ENCODE measurements at regions not wholly inside any gene's neighbourhood (a gene's known extent, or its start where the extent isn't known, plus 50 kb on each side); places are given as distances from the start of the nearest gene placed in this dataset.

- ChIA-PET POLR2A (ENCODE audit: unreplicated experiment) (no interaction called here), CTCF (interaction anchor here (1.1 kb wide), 1 partner anchor 256 kb away, joined by 3 read pairs; no protein-coding TSS in a partner anchor)
- Histone ChIP-seq H4K8ac (ENCODE audit: low read depth in 2 of 2, low read length in 2 of 2) (no peak overlapping the region), H3K56ac (ENCODE audit: extremely low read depth, insufficient read depth, low read length) (no peak overlapping the region), H2BK120ac (ENCODE audit: low read depth, low read length) (no peak overlapping the region), H4K5ac (ENCODE audit: low read depth, low read length) (no peak overlapping the region), H4K91ac (ENCODE audit: insufficient read depth, low read depth, low read length) (no peak overlapping the region), H3K14ac (replicated peaks; ENCODE audit: low read depth, low read length) (no peak overlapping the region), H3K27me3 (ENCODE audit: control insufficient read depth, insufficient read depth, low read length) (no peaks in the 10 kb centered on the region), H3K27ac (ENCODE audit: insufficient read depth, low read length) (no peak overlapping the region), H2BK20ac (ENCODE audit: low read depth, low read length) (no peak overlapping the region), H3K4me3 (ENCODE audit: insufficient read depth, low read depth, low read length) (no peak overlapping the region), H4K20me1 (ENCODE audit: insufficient read depth, low read length) (no peaks in the 10 kb centered on the region), H2AFZ (replicated peaks; ENCODE audit: low read length, poor library complexity) (no peak overlapping the region), H3K4me1 (ENCODE audit: control insufficient read depth, insufficient read depth, low read length) (no peaks in the 10 kb centered on the region), H3K4me2 (ENCODE audit: low read depth, low read length) (no peak overlapping the region), H2AK9ac (replicated peaks; ENCODE audit: low read depth, low read length, poor library complexity) (no peak overlapping the region), H3K9me3 (ENCODE audit: control insufficient read depth, insufficient read depth, low read length) (no peaks in the 10 kb centered on the region), H2BK5ac (ENCODE audit: low read depth, low read length, poor library complexity, severe bottlenecking) (no peak overlapping the region), H2AK5ac (ENCODE audit: low read depth, low read length) (no peak overlapping the region), H3K9me1 (ENCODE audit: insufficient read depth, low read length) (no peaks in the 10 kb centered on the region), H3K9ac (ENCODE audit: low read depth, low read length) (no peak overlapping the region), H3K79me1 (ENCODE audit: low read depth in 1 of 2, low read length in 2 of 2) (no peaks in the 10 kb centered on the region), H3K18ac (ENCODE audit: low read depth, low read length) (no peak overlapping the region), H3K23ac (ENCODE audit: low read depth, low read length) (no peak overlapping the region), H3K36me3 (ENCODE audit: control insufficient read depth, insufficient read depth, low read length) (no peaks in the 10 kb centered on the region), H3K4ac (ENCODE audit: low read depth, low read length) (no peak overlapping the region), H2BK15ac (ENCODE audit: low read depth, low read length) (no peak overlapping the region)
- peak; percentile 63; the same call in 1 of the 2 replicates for ATAC-seq (ENCODE audit: low read depth)
- intact Hi-C loops (cut with micrococcal nuclease), result loop anchor here (2.0 to 5.0 kb wide), 3 partner anchors 161 to 579 kb away; no protein-coding TSS in a partner anchor
- TF ChIP-seq MAZ (IDR thresholded peaks at IDR 0.05; ENCODE audit: borderline replicate concordance, low read depth, low read length), result no peak
- TF ChIP-seq POLR2A (IDR thresholded peaks at IDR 0.05; ENCODE audit: low read depth, low read length), result no peak
- TF ChIP-seq RFX5 (IDR thresholded peaks at IDR 0.05; ENCODE audit: low read depth, low read length), result no peak
- TF ChIP-seq CTCF (conservative IDR thresholded peaks at IDR 0.05; ENCODE audit: low read depth, low read length), result peak; percentile 56
- peak; percentile 42 for TF ChIP-seq SMC3 (IDR thresholded peaks at IDR 0.05; ENCODE audit: low read depth, low read length)
- TF ChIP-seq RAD21 (IDR thresholded peaks at IDR 0.05; ENCODE audit: low read length), result peak; percentile 55
- no peak for TF ChIP-seq USF2 (IDR thresholded peaks at IDR 0.05; ENCODE audit: low read depth, low read length)
- TF ChIP-seq RCOR1 (IDR thresholded peaks at IDR 0.05; ENCODE audit: insufficient replicate concordance, low read length), result no peak
- BruUV-seq (replicated peaks), result no TSS peak
- DNase-seq, result peak; percentile 39
- dilution Hi-C loops (cut with HindIII; ENCODE audit: low sequenced_read_pairs, unreplicated experiment), result no loop called here
- in situ Hi-C loops (cut with MboI; ENCODE audit: low sequenced_read_pairs), result loop anchor here (25.0 kb wide), 1 partner anchor 229 kb away; no protein-coding TSS in a partner anchor
These were observed 248.6 kb downstream of the PCDH18 start for GRCh38 chr4:137283737-137284136.

Data from IMR-90 (cell line).